SK-N-SH (cell line): ENCODE measurements at regions not wholly inside any gene's neighbourhood (a gene's known extent, or its start where the extent isn't known, plus 50 kb on each side); places are given as distances from the start of the nearest gene placed in this dataset.

Experiments
- CTCF ChIA-PET: fragments of 300-600, 350-600 bp; formaldehyde crosslinking; extraction: SDS; loops from one replicate; lab custom pipeline; 2021; lab: Yijun Ruan, JAX
- POLR2A ChIA-PET: fragments of 350-600 bp; sonication (Branson Sonifier 250); formaldehyde crosslinking; extraction: SDS; loops from one replicate; lab custom pipeline; 2020; ENCODE audit warnings: antibody characterized with exemption, inconsistent platforms; lab: Yijun Ruan, JAX
- DNase-seq: peaks from one replicate; pipeline ENCODE4 v3.0.0; 2012
- H2AFZ ChIP-seq: fragments of 200-600 bp; sonication (generic); 2 replicates; pipeline ENCODE4 v1.8.1; 2016; ENCODE audit warnings: antibody characterized with exemption, mild to moderate bottlenecking, low read depth
- H3F3A ChIP-seq: fragments of 200-600 bp; sonication (generic); replicated peaks from 2 replicates; pipeline ENCODE3; 2016; ENCODE audit warnings: antibody characterized with exemption, mild to moderate bottlenecking; ENCODE audit not compliant: insufficient read depth
- H3K27ac ChIP-seq, 2 experiments: fragments of 200-500 bp in 1 of 2; fragments of 200-600 bp in 1 of 2; sonication (Bioruptor generic) in 1 of 2; sonication (generic), shearing (Covaris generic) in 1 of 2; 2 replicates each; pipeline versions ENCODE4 v1.5.1 to v1.6.1; 2014 to 2016; ENCODE audit warnings: low read depth in 2 of 2, inconsistent platforms in 1 of 2, low read length in 1 of 2, mild to moderate bottlenecking in 1 of 2, mixed read lengths in 1 of 2
- H3K27me3 ChIP-seq: fragments of 200-600 bp; sonication (generic), shearing (Covaris generic); 2 replicates; pipeline ENCODE4 v1.6.1; 2016; ENCODE audit warnings: mixed run types; ENCODE audit not compliant: insufficient read depth
- H3K36me3 ChIP-seq, 2 experiments: fragments of 200-500 bp in 1 of 2; fragments of 200-600 bp in 1 of 2; sonication (Bioruptor generic) in 1 of 2; sonication (generic) in 1 of 2; replicated peaks in 1 of 2; 2 replicates each; pipeline versions ENCODE3 to v1.5.1; 2014 to 2016; ENCODE audit warnings: low read length in 1 of 2, mild to moderate bottlenecking in 1 of 2; ENCODE audit not compliant: insufficient read depth in 2 of 2, control insufficient read depth in 1 of 2
- H3K4me1 ChIP-seq, 2 experiments: fragments of 200-500 bp in 1 of 2; fragments of 200-600 bp in 1 of 2; sonication (Bioruptor generic) in 1 of 2; sonication (generic), shearing (Covaris generic) in 1 of 2; 2 replicates each; pipeline versions ENCODE4 v1.5.1 to v1.6.1; 2014 to 2016; ENCODE audit warnings: low read depth in 1 of 2, low read length in 1 of 2, mixed run types in 1 of 2; ENCODE audit not compliant: insufficient read depth in 2 of 2, control insufficient read depth in 1 of 2
- H3K4me2 ChIP-seq: fragments of 200-600 bp; sonication (generic), shearing (Covaris generic); 2 replicates; pipeline ENCODE4 v1.6.1; 2017; ENCODE audit warnings: mixed run types
- H3K4me3 ChIP-seq, 2 experiments: fragments of 200-500 bp in 1 of 2; fragments of 200-600 bp in 1 of 2; sonication (Bioruptor generic) in 1 of 2; sonication (generic), shearing (Covaris generic) in 1 of 2; 2 replicates each; pipeline versions ENCODE4 v1.5.1 to v1.8.1; 2014 to 2016; ENCODE audit warnings: low read depth in 2 of 2, inconsistent platforms in 1 of 2, low read length in 1 of 2, mild to moderate bottlenecking in 1 of 2, mixed read lengths in 1 of 2, moderate library complexity in 1 of 2
- H3K79me2 ChIP-seq: fragments of 200-600 bp; sonication (generic); 2 replicates; pipeline ENCODE4 v1.8.1; 2017; ENCODE audit warnings: mild to moderate bottlenecking; ENCODE audit not compliant: insufficient read depth
- H3K9ac ChIP-seq: fragments of 200-600 bp; sonication (generic); 2 replicates; pipeline ENCODE4 v1.6.1; 2017; ENCODE audit warnings: mixed run types
- H3K9me2 ChIP-seq: fragments of 200-600 bp; sonication (generic); 2 replicates; pipeline ENCODE4 v1.6.1; 2017; ENCODE audit warnings: mixed run types
- H3K9me3 ChIP-seq: fragments of 200-600 bp; sonication (generic); 2 replicates; pipeline ENCODE4 v1.6.1; 2017; ENCODE audit warnings: mixed run types, mild to moderate bottlenecking, moderate library complexity
- H4K20me1 ChIP-seq: fragments of 200-600 bp; sonication (generic); 2 replicates; pipeline ENCODE4 v1.6.1; 2017; ENCODE audit warnings: mild to moderate bottlenecking, mixed run types; ENCODE audit not compliant: insufficient read depth
- ELF1 ChIP-seq: IDR thresholded peaks from 2 replicates; pipeline ENCODE4 v1.4.0; 2012
- EP300 ChIP-seq, 2 experiments: IDR thresholded peaks; 2 replicates each; pipeline versions ENCODE4 v1.4.0 to v1.6.1; 2012; ENCODE audit warnings: borderline replicate concordance in 1 of 2, low read depth in 1 of 2, low read length in 1 of 2
- EZH2phosphoT487 ChIP-seq: fragments of 200-600 bp; sonication (generic); IDR thresholded peaks from 2 replicates; pipeline ENCODE4 v1.6.1; 2017; ENCODE audit warnings: low read depth, mixed run types, mild to moderate bottlenecking, antibody characterized with exemption, moderate library complexity, borderline replicate concordance
- FOSL2 ChIP-seq: IDR thresholded peaks from 2 replicates; pipeline ENCODE4 v1.4.0; 2012; ENCODE audit warnings: low read depth, mild to moderate bottlenecking, moderate library complexity, borderline replicate concordance
- FOXJ3 ChIP-seq: sonication (generic); formaldehyde crosslinking; IDR thresholded peaks from 2 replicates; pipeline ENCODE4 v1.5.1; 2020; ENCODE audit warnings: mild to moderate bottlenecking, missing genetic modification reagents
- FOXM1 ChIP-seq: IDR thresholded peaks from 2 replicates; pipeline ENCODE4 v1.4.0; 2012; ENCODE audit warnings: low read depth, mild to moderate bottlenecking
- GABPA ChIP-seq: IDR thresholded peaks from 2 replicates; pipeline ENCODE4 v1.4.0; 2012; ENCODE audit warnings: low read depth, mild to moderate bottlenecking
- GATA2 ChIP-seq: sonication (generic); formaldehyde crosslinking; IDR thresholded peaks from 2 replicates; pipeline ENCODE4 v1.5.0; 2020; ENCODE audit warnings: mild to moderate bottlenecking, missing genetic modification reagents
- JUND ChIP-seq: IDR thresholded peaks from 2 replicates; pipeline ENCODE4 v1.4.0; 2012
- MAX ChIP-seq: IDR thresholded peaks from 2 replicates; pipeline ENCODE4 v1.4.0; 2012; ENCODE audit warnings: low read depth
- MEF2A ChIP-seq: IDR thresholded peaks from 2 replicates; pipeline ENCODE4 v1.4.0; 2012; ENCODE audit warnings: low read depth, borderline replicate concordance
- NFIC ChIP-seq: IDR thresholded peaks from 2 replicates; pipeline ENCODE4 v1.4.0; 2012; ENCODE audit warnings: borderline replicate concordance
- NRF1 ChIP-seq: IDR thresholded peaks from 2 replicates; pipeline ENCODE4 v1.6.1; 2012; ENCODE audit warnings: low read depth, mild to moderate bottlenecking, low read length
- POLR2AphosphoS5 ChIP-seq: IDR thresholded peaks from 2 replicates; pipeline ENCODE4 v1.6.1; 2012; ENCODE audit warnings: low read depth, low read length
- RAD21 ChIP-seq: IDR thresholded peaks from 2 replicates; pipeline ENCODE4 v1.6.1; 2012; ENCODE audit warnings: mild to moderate bottlenecking, low read length
- RCOR1 ChIP-seq: fragments of 150-350 bp; IDR thresholded peaks from 2 replicates; pipeline ENCODE4 v1.6.1; 2017; ENCODE audit warnings: antibody characterized with exemption, low read length
- REST ChIP-seq: IDR thresholded peaks from 2 replicates; pipeline ENCODE4 v1.6.1; 2012; ENCODE audit warnings: mild to moderate bottlenecking, low read depth, low read length, moderate library complexity
- RFX5 ChIP-seq: IDR thresholded peaks from 2 replicates; pipeline ENCODE4 v1.6.1; 2012; ENCODE audit warnings: mild to moderate bottlenecking, improper control_type of control experiment, low read length
- RXRA ChIP-seq: IDR thresholded peaks from 2 replicates; pipeline ENCODE4 v1.4.0; 2012; ENCODE audit warnings: low read depth, mild to moderate bottlenecking, borderline replicate concordance
- SIN3A ChIP-seq: IDR thresholded peaks from 2 replicates; pipeline ENCODE4 v1.6.1; 2012; ENCODE audit warnings: low read depth, mild to moderate bottlenecking, low read length, moderate library complexity, borderline replicate concordance
- TAF1 ChIP-seq: IDR thresholded peaks from 2 replicates; pipeline ENCODE4 v1.6.1; 2012; ENCODE audit warnings: low read depth, mild to moderate bottlenecking, low read length, moderate library complexity, borderline replicate concordance
- YY1 ChIP-seq: IDR thresholded peaks from 2 replicates; pipeline ENCODE4 v1.4.0; 2012; ENCODE audit warnings: low read depth, mild to moderate bottlenecking
- WGBS: methylation state at CpG from one replicate; pipeline ENCODE4 v1.1.6; 2017; ENCODE audit warnings: low lambda C conversion rate; 5-methylcytosine and 5-hydroxymethylcytosine counted together
- TF ChIP-seq, protein P1 (sequence below): fragments of 150-350 bp; IDR thresholded peaks from 2 replicates; pipeline ENCODE4 v1.6.1; 2017; ENCODE audit warnings: antibody characterized with exemption, low read length, low read depth, borderline replicate concordance
- TF ChIP-seq, protein P2 (sequence below): IDR thresholded peaks from 2 replicates; pipeline ENCODE4; 2012

GRCh38 chr10:4587466-4587865 lies 238.5 kb upstream of the AKR1E2 start (continued):
- no peak for TF ChIP-seq REST

DNA sequence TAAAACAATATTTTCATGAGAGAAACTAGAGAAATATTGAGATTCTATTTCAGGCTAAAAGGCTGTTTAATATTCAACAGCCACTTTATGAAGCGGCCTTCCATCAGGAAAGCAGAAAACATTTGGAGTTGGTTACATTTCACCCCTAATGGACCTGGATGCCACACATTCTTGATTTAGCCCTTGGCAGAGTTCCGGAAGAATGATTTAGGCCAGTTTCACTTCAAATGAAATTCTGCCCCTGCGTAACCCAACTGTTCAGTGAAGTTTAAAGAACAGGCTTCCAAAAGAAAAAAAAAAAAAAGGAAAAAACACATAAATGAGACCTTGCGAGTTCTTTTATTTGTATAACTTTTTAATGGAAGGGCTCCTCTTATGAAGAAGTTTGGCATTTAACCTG lies 239.2 kb upstream of the AKR1E2 start:
- H3K4me1 ChIP-seq, result peaks cover 2 to 10% of the 10 kb centered on the region in 2 experiments; a peak in 3 of 4 replicates
- H3F3A ChIP-seq, result peaks cover 3% of the 10 kb centered on the region
- H3K79me2 ChIP-seq, result no peaks in the 10 kb centered on the region
- no peaks in the 10 kb centered on the region for H3K36me3 ChIP-seq
- no peak overlapping the region for H3K4me2 ChIP-seq
- ChIA-PET POLR2A (no interaction called here), CTCF (no interaction called here)
- H3K9me3 ChIP-seq, result no peaks in the 10 kb centered on the region
- H3K9me2 ChIP-seq, result no peaks in the 10 kb centered on the region
- H3K9ac ChIP-seq, result no peak overlapping the region
- H3K4me3 ChIP-seq, result no peak overlapping the region
- peak overlapping the region; percentile 16 to 79; a peak in 3 of 4 replicates for H3K27ac ChIP-seq
- no peak for DNase-seq
- WGBS, result 62% methylated on average over 4 of the region's 4 CpGs
- H4K20me1 ChIP-seq, result no peaks in the 10 kb centered on the region
- no peak overlapping the region for H2AFZ ChIP-seq
- H3K27me3 ChIP-seq, result no peaks in the 10 kb centered on the region
- no peak for TF ChIP-seq GABPA
- TF ChIP-seq MAX, result no peak
- no peak for TF ChIP-seq RCOR1
- TF ChIP-seq NFIC, result peak; percentile 56; the same call in 1 of the 2 replicates
- TF ChIP-seq YY1, result no peak
- TF ChIP-seq NRF1, result no peak
- TF ChIP-seq, protein P1, sequence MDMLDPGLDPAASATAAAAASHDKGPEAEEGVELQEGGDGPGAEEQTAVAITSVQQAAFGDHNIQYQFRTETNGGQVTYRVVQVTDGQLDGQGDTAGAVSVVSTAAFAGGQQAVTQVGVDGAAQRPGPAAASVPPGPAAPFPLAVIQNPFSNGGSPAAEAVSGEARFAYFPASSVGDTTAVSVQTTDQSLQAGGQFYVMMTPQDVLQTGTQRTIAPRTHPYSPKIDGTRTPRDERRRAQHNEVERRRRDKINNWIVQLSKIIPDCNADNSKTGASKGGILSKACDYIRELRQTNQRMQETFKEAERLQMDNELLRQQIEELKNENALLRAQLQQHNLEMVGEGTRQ, result no peak
- no peak for TF ChIP-seq EZH2phosphoT487
- TF ChIP-seq FOSL2, result no peak
- 0 out of 4 replicates have a peak, but pooled peaks of 1 of the 2 experiments have one; percentile 47 for TF ChIP-seq EP300 (IDR thresholded peaks at IDR 0.05; ENCODE audit: borderline replicate concordance in 1 of 2, low read depth in 1 of 2, low read length in 1 of 2)
- no peak for TF ChIP-seq GATA2 (CRISPR knock-in tag)
- no peak for TF ChIP-seq JUND
- no peak; the same call in 1 of the 2 replicates for TF ChIP-seq MEF2A
- TF ChIP-seq, protein P2, sequence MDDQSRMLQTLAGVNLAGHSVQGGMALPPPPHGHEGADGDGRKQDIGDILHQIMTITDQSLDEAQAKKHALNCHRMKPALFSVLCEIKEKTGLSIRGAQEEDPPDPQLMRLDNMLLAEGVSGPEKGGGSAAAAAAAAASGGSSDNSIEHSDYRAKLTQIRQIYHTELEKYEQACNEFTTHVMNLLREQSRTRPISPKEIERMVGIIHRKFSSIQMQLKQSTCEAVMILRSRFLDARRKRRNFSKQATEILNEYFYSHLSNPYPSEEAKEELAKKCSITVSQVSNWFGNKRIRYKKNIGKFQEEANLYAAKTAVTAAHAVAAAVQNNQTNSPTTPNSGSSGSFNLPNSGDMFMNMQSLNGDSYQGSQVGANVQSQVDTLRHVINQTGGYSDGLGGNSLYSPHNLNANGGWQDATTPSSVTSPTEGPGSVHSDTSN, result peak; percentile 61
- TF ChIP-seq FOXJ3 (CRISPR knock-in tag), result no peak
- TF ChIP-seq POLR2AphosphoS5, result peak; percentile 36; the same call in 1 of the 2 replicates
- no peak for TF ChIP-seq ELF1
- TF ChIP-seq RXRA, result no peak; the same call in 1 of the 2 replicates
- TF ChIP-seq REST, result 0 out of 2 replicates have a peak, but pooled peaks have one; percentile 15
- no peak for TF ChIP-seq FOXM1
- TF ChIP-seq RFX5, result no peak
- no peak for TF ChIP-seq SIN3A
- TF ChIP-seq RAD21, result no peak
- no peak for TF ChIP-seq TAF1
